ENCODE measurements at regions not wholly inside any gene's neighbourhood (a gene's known extent, or its start where the extent isn't known, plus 50 kb on each side); places are given as distances from the start of the nearest gene placed in this dataset.

DNA sequence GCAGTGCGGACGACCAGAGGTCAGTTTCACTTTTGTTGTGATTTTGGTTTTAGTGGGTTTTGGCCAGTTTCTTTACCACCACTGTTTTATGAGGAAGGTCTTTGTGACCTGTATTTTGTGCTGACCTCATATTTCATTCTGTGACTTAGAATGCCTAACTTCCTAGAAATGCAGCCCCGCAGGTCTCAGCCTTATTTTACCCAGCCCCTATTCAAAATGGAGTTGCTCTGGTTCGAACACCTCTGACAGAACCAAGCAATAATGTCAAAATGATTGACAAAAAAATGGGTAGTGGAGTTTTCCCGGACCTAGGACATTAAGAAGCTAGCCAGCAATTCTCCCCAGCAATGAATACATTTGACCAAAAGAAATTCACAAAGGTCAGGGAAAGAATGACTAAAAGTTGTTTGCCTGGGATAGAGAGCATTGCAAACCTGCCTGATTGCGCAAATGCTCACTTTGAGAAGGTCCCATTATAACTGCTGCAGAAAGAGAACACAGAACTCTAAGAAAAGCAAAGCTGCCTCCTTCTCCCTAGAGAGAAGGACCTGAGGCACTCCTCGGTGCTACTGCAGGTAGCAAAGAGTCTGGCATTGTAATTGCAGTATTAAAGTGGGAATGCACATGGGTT, 288.8 kb downstream of the ADGB start:
- no peak for FAIRE-seq

DNA sequence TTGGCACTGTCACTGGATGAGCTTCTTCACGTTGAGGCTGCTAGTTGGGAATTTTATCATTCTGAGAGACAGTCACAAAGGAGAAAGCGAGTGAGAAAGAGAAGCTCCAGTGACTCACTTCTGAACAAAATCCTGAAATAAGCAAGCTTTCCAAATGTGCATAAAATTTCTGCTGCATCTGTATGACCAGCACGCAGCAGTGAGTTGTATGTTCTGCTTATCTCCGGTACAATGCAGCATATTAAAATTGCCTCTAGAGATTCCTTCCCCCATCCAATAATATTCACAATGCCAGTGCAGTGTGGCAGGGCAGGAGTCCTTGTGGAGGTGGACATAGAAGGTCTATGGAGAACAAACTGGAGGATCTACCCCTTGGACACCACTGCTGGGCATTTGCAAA, 290.5 kb downstream of the ADGB start:
- no peak for FAIRE-seq

DNA sequence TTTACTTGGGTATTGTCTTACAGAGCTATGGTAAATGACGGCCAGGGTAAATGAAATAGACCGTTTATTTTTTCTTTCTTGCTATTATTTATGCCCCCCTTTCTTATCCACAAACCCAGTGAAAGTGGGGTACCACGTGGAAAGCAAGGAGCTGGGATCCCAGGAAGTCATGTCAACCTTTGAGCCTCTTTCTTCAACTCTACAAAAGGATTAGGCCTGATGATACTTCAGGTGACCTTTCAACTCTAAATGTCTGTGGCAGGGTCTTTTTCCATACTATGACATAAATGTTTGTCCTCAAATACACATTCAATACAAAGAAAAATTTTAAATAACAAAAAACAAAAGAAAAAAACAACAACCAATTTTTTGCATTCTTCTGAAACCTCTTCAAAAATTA, 291.4 kb downstream of the ADGB start:
- FAIRE-seq: no peak

DNA sequence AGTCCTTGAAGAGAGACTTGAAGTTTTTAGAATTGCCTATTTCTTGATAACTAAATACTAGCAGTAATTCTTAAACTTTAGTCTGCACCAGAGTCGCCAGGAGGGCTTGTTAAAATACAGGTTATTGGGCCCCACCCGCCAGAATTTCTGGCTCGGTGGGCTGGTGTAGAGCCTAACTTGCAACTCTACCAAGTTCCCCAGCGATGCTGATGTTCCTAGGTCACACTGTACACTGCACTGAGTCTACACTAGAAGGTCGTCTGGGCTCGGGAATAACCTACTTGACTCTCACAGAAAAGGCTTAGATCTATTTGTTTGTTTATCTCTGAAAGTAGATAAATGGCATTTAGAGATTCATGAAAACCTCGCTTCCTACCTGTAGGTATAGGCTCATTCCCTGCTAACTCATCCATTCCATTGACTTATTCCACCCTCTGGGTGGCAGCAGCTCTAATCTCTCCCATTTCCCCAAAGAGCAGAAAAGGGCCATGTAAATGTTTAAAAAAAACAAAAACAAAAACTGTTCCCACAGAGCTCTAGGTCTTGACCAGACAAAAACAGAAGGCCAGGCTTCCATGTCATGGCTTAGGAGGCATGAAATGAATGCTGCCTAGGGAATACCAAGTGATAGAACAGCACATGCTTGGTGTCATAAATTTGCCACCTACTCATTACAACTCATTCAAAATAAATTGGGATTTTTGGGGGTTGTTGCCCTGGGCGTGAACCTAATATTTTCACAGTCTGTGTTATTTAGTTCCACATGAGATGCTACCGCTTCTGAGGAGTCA, 292.1 kb downstream of the ADGB start:
- FAIRE-seq: no peak

DNA sequence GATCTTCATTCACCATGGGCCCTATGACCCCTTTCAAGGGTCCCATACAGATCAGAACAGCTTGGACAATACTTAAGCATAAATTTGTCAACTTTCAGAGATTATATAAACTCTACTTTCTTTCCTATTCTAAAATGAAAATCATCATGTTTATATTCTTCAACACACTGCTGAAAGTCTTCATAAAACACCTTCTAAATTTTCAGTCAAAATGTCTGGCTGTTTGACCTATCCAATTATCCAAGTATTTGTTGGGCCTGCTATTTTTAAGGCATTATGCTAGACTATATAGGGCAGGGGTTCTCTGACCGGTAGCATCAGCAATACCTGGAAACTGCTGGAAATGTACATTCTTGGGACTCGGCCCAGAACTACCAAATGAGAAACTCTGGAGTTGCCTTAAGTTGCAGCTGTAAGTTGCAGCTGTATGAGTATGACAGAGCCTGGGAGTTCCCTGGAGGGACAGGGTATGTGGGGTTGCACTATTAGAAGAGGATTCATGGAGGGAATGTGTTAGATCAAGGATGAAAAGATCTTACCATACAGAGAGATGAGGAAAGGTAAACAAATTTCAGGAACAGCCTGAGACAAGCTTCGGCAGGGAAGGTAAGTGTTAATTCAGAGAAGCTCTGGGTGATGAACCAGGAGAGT, 293.0 kb downstream of the ADGB start:
- FAIRE-seq: no peak

DNA sequence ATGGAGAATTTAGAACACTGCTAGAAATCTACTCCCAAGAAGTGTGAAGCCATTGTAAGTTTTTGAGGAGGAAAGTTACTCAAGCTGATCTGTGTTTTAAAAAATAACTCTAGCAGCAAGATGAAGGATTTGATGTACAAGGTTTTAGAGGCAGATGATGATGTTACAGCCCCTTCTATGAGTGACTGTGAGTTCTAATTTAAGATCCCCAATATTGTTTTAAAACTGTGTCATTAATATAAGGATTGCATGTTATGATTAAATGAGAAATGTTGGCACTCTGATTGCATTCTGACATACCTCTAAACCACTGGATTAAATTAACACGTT, 293.5 kb downstream of the ADGB start:
- FAIRE-seq: no peak

DNA sequence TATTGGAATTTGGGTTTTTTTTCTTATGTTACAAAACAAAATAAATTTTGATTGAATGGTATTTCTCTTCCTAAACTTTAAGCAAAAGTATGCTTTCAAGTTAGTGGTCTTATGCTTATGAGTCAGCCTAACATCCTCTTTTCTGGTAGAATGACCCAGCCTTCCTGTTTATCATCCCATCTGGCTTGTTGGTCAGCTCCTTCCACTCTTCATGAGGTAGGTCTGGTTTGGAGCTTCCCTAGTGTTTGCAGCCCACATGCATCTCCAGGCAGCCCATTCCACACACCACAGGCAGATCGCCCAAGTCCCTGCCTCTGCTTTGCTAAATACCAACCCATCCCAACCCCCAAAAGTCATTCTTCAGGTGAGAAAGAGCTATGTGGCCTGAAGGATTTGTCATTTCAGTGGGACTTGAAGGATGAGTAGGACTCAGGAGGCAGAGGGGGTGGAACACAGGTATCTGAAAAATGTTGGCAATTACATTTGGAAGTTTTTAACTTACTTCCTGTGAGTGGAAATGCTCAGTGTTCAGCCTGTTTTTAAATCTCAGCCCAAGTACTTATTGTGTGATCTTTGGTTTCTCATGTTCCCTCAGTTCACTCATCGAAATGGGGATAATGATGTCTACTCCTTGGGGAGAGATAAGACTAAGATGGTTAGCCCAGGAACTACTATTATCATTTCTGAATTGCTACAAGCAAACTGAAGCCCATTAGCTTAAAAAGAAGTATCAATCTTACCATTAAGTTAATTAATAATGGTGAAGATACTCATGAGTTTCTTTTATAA, 294.0 kb downstream of the ADGB start:
- no peak for FAIRE-seq

DNA sequence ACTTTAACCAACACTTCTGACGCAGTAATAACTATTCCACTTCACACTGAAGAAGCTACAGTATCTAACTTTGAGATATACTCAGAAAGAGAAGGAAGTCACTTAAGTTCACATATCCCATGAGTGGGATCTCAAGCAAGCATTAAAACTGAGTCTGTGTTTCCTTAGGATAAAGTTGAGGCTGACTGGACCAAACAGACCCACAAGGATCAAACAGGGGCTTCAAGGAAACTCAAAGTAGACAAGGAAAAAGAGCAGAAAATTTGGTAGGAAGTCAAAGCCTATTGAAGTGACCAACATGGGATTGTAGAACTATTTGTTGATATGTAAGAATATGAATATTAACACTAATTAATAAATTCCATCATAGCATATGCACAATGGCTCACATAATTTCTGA, 294.9 kb downstream of the ADGB start:
- FAIRE-seq: no peak

DNA sequence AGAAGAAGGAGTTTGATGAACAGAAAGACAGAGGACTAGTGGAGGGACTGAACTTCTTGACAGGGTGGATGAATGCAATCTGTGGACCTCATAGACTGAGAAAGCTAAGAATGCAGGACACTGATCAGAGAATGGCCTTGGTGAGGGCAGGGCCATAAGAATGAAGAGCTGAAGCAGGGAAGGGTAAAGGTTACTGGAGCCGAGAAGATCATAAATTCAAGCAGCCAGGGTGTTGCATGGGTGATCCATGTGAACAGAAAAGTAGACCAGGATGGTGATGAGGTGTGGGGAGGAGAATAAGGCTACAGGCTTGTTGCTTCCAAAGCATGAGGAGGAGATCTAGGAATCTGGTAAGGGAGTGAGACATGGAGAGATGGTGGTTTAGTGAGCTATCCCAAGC, 295.9 kb downstream of the ADGB start:
- no peak for FAIRE-seq

DNA sequence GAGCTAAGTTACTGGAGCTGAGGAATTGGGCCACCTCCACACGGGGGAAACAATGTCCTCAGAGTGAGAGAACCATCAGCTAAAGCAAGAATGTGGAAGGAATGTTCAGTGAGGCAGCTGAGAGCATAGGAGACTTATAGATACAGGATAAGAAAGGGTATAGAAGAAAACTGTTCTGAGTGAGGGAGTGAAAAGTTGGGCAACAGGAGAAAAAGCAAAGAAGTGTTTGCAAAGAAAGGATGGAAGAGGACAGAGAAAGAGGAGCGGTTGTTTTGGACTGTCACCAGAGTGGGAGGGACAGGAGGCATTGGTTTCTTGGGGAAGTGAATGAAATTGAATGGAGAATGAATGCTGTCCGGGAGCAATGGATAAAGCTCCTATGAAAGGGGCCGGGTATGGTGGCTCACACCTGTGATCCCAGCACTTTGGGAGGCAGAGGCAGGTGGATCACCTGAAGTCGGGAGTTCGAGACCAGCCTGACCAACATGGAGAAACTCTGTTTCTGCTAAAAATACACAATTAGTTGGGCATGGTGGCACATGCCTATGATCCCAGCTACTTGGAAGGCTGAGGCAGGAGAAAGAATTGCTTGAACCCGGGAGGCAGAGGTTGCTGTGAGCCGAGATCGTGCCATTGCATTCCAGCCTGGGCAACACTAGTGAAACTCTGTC, 296.5 kb downstream of the ADGB start:
- no peak for FAIRE-seq

DNA sequence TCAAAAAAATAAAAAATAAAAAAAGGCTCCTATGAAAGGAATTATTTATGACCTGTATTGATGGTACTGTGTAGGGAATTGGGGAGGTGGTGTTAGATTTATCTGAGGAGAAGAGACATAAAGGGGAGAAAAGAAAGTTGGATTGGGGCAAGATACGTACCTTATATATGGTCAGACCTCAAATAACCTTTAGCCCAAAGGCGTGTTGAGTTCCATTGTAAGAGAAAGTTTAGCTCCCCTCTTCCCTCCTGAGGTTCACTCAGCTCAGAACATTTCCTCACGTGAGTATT, 296.9 kb downstream of the ADGB start:
- FAIRE-seq: no peak

DNA sequence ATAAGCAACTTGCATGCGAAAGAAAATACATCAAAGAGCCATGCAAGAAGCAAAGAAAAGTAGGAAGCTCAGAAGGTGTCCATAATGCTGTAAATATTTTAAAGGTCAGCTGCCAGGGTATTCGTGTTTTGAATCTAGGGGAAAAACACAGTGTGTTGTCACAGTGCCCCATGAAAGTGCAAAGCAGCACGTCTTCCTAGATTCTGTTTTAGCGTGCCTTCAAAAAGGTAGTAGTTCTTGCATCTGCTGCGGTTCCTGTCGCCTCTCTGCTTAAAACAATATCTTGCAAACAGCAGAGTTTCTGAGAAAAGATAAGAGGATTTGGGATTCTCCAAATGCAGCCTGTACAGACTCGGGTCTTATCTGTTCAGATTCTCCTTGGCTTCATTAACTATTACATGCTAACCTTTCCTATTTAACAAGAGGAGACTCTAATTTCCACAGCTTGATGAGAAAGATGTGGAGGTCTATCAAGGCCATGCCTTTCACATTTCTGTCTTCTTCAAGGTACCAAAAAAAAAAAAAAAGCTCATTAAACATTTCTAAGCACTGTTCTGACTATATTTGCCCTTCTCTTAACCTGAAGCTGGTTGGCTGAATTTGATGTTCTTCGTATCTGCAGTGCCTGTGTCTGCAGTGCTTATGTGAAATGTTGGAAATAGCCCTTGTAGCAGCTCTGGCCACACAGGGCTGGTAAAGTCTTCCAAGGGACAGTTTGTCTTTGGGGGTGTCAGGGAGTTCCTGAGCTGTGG, 297.5 kb downstream of the ADGB start:
- FAIRE-seq: no peak

DNA sequence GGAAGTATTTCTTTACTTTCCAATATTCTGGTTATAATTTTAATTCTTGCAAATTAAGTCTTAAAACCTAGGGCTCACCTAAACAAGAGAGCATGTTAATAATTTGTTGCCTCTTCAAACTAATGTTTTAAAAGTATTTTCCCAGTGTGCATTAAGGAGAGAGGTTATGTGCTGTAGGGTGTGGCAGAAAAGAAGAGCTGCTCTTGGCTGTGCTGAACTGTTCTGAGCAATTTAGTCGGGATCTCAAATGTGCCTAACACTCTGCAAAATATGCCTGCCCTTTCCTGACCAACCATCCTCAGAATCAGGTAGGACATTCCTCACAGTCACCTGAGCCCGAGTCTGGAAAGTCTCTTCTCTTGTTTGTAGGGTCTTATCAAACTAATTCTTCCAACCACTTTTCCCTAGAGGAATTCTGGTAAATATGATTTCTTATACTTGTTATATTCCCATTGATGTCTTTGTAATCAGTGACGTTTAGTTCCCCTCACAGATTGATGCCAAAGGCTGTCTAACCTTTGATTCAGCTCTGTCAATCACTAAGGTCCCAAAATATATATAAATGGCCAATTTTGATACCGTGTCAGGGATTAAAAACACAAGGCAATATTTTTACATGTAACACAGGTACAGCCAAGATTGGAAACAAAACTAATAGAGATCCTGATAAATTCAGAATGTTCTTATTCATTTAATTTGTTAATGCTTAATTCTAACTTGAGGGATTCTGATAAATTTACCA, 298.4 kb downstream of the ADGB start:
- no peak for FAIRE-seq

DNA sequence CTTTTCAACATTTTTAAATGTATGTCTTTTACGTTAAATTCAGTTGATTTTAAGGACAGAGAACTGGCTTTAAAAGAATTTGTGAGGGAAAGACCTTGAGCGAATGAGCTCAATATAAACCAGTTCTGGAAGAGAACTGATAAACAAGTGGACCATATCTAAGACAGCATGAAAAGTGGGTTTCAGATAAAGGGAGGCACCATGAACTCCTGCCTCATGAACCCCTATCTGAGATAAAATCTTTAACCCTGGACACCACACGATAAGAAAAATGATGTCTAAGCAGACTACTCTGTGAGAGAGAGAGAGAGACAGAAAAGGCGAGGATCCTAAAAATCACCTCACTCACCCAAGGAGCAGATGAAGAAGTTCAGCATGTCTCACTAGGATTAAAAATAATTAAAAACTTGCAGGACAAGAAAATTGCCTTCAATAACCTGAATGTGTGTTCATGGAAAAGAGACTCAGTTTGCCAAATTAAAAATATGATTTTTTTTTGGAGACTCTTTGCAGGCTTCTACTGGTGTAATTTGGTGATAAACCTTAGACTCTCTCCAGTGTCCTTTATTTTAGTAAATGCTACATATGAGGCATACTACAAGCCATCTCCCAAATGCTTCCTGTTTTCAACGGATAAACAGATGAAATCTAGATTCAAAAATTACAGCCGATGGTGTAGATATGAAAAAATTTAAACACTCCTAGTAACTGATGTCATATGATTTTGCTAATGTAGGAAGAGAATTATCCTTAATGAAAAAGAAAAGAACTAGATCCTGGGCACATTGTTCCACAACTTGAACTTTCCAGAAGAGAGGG, 299.5 kb downstream of the ADGB start:
- no peak for FAIRE-seq

DNA sequence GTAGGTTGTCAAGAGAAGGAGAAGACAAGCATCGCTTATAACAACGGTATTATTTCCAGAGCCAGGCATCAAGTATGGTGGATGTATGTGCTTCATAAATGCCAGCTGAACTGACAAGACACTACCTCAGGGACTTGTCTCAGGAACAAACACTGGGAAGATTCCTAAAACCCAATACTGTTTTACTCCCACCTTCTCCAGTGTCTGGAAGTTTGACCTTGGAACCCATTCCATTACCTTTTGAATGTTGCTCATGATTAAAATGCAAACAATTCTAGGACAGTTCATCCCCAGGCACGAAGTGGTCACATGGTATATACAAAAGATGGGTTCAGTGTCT, 300.1 kb downstream of the ADGB start:
- FAIRE-seq: no peak

DNA sequence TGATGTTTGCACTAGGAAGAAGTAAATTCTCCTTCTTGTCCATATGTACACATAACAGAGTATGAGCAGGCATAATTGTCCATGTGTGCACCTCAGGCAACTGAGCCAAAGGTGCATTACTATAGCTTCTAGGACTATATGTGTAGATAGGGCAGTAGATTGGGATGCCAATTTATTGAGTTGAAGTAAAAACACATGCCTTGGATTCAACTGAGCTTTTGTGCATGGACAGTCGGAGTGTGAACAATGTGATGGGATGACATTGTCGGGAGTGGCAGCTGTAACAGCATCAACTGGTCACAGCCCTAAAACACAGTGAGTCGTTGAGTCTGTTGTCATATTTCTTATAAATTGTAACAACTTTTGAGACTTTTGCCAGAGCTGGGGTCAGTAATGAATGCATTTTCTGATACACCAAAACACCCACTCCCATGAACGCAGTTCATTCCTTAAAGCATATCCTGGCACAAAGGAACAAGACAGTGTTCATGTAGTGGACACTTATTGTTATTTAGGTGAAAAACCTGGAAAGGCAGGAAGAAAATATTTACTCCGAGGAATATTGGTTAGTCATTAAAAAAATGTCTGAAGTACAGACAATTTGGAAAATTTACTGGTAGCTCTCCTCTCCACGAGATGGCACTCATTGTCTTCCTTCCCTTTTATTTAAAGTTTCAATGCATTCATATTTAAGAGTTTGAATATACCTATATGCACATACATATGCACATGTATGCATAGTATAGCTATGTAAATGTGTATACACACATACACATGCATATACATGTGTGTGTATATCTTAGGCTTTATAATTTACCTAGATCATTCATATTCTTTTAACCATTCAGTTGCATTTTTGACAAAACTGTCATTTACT, 302.0 kb upstream of the STXBP5 start:
- peak; percentile 79 for FAIRE-seq

DNA sequence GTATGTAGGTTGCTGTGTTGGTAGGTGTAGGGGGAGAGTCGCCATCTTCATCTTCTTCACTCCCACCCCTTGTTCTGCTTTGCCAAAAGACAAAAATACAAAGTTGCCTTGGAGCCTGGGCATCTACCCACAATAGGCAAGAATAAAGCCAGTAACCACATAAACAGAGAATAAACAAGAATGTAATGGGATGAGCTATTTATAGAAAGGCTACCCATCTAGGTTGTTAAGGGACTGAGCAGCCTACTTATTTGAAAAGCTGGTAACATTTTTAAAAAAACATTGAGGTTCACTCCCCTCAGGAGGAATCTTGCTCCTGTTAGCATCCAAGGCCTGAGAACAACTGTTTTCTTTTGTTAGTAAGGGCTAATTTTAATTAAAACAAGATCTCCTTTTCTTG, 301.4 kb upstream of the STXBP5 start:
- FAIRE-seq: no peak

DNA sequence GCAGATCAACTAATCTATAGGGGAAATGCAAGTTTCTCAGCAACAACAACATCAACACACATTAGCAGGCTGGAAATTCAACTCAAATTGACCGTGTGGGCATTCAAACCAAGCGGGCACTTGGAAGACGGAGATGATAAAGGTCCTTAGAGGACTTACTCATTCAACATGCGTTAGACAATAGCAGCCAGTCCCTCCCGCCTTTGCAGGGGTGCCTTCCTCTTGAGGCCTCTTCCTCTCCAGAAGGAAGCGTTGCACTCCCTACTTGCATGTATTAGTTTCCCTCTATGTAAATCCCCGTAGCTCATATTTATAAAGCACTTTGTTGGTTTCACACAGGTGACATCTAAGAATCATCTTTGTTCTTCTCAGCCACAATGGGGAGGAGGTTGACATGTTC, 300.8 kb upstream of the STXBP5 start:
- no peak for FAIRE-seq

DNA sequence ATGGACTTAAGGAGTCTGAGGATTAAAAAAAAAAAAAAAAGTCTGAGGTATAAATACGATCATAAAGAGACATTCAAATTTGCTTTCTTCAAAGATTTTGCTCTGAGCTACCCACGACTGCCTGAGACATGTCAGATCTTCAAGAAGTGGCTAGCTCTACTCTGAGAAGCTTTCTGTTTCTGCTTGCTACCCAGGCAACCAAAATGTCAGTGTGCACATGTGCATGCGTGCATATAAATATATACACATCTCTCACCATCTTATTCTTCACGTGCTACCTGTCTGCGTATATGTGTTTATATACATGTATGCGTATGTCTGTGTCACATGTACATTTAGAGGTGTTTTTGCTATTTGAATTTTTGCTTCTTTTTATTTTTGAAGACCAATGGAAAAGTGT, 299.6 kb upstream of the STXBP5 start:
- no peak for FAIRE-seq

DNA sequence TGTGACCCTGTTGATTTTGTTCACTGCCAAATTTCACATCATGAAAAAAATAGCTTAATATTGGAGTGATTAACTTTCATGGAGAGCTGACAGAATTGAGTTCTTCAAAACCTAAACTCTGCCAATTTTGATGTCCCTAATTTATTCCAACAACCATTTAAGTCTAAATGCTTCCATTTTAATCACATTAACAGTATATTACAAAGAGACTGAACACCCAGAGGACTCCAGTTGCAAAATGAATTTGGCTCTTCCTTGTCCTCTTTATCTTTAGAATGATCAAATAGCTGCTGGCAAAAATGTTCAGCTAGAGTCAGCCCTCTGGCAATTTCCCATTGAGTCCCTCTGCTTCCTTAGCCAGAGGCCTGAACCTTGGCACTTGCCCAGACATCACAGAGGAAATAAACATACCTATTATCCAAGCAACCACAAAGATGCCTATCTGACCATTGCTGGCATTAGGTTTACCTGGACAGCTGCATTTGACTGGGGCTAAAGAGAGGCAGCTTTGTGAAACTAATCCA, 299.0 kb upstream of the STXBP5 start:
- peak; percentile 92 for FAIRE-seq
